K562 (cell line): ENCODE measurements at regions not wholly inside any gene's neighbourhood (a gene's known extent, or its start where the extent isn't known, plus 50 kb on each side); places are given as distances from the start of the nearest gene placed in this dataset.

Source experiments
- ARID3A ChIP-seq: IDR thresholded peaks from 2 replicates; pipeline ENCODE4 v1.6.1; 2012; ENCODE audit warnings: low read depth, low read length, improper control_type of control experiment, borderline replicate concordance
- ASH1L ChIP-seq: fragments of 450-650 bp; IDR thresholded peaks from 2 replicates; pipeline ENCODE4 v1.6.1; 2018; ENCODE audit warnings: borderline replicate concordance, mild to moderate bottlenecking, low read depth; ENCODE audit not compliant: partially characterized antibody
- ATF4 ChIP-seq: fragments of 450-650 bp; formaldehyde crosslinking; IDR thresholded peaks from 2 replicates; pipeline ENCODE4 v1.4.0; 2022; ENCODE audit warnings: mild to moderate bottlenecking, moderate library complexity
- ATF6 ChIP-seq: sonication (generic); formaldehyde crosslinking; IDR thresholded peaks from 2 replicates; pipeline ENCODE4 v1.4.0; 2020; ENCODE audit warnings: mild to moderate bottlenecking, missing genetic modification reagents
- BHLHE40 ChIP-seq: IDR thresholded peaks from 2 replicates; pipeline ENCODE4 v1.6.1; 2011; ENCODE audit warnings: low read length, improper control_type of control experiment
- C11orf30 ChIP-seq: fragments of 450-650 bp; IDR thresholded peaks from 2 replicates; pipeline ENCODE4 v1.6.1; 2016; ENCODE audit warnings: low read depth, mild to moderate bottlenecking
- ELF1 ChIP-seq: fragments of 200-800 bp; sonication (Bioruptor generic); IDR thresholded peaks from 2 replicates; pipeline ENCODE4 v1.6.1; 2016; ENCODE audit warnings: missing genetic modification characterization, missing compliant biosample characterization
- ELF2 ChIP-seq: fragments of 250-450 bp; sonication (Bioruptor Pico); IDR thresholded peaks from 2 replicates; pipeline ENCODE4 v1.5.0; 2021; ENCODE audit warnings: mild to moderate bottlenecking
- ETV1 ChIP-seq: fragments of 450-650 bp; conservative IDR thresholded peaks from 2 replicates; pipeline ENCODE4 v1.6.1; 2016; ENCODE audit warnings: missing genetic modification characterization, control low read depth, low read depth, missing compliant biosample characterization
- ETV6 ChIP-seq, 3 experiments: fragments of 150-350 bp in 1 of 3; sonication (generic) in 1 of 3; formaldehyde crosslinking in 1 of 3; IDR thresholded peaks; 2 replicates each; pipeline versions ENCODE4 v1.6.1 to v1.8.0; 2014 to 2022; ENCODE audit warnings: borderline replicate concordance in 2 of 3, low read depth in 2 of 3, antibody characterized with exemption in 1 of 3, low read length in 1 of 3, mild to moderate bottlenecking in 1 of 3, missing genetic modification reagents in 1 of 3
- GABPA ChIP-seq: fragments of 200-800 bp; sonication (Bioruptor generic); conservative IDR thresholded peaks from 2 replicates; pipeline ENCODE4 v1.6.1; 2016; ENCODE audit warnings: low read depth, missing genetic modification characterization, missing compliant biosample characterization
- GABPB1 ChIP-seq: sonication (generic); formaldehyde crosslinking; IDR thresholded peaks from 2 replicates; pipeline ENCODE4 v1.8.0; 2022; ENCODE audit warnings: mild to moderate bottlenecking, missing genetic modification reagents
- HNRNPL ChIP-seq: fragments of 200-400 bp; formaldehyde crosslinking; IDR thresholded peaks from 2 replicates; pipeline ENCODE4 v1.6.1; 2017; ENCODE audit warnings: low read depth, mild to moderate bottlenecking, low read length
- MAFK ChIP-seq: IDR thresholded peaks from 2 replicates; pipeline ENCODE4 v1.6.1; 2011; ENCODE audit warnings: low read length, improper control_type of control experiment
- NCOA2 ChIP-seq, 2 experiments: fragments of 450-650 bp; IDR thresholded peaks; 2 replicates each; pipeline ENCODE4 v1.6.1; 2018; ENCODE audit warnings: mild to moderate bottlenecking in 2 of 2, moderate library complexity in 1 of 2; ENCODE audit not compliant: partially characterized antibody in 2 of 2
- NELFE ChIP-seq: IDR thresholded peaks from 2 replicates; pipeline ENCODE4 v1.6.1; 2011; ENCODE audit warnings: mild to moderate bottlenecking; ENCODE audit not compliant: insufficient read depth, insufficient read length
- NR1H2 ChIP-seq: sonication (generic); formaldehyde crosslinking; IDR thresholded peaks from 2 replicates; pipeline ENCODE4 v1.4.0; 2020; ENCODE audit warnings: mild to moderate bottlenecking, missing genetic modification reagents
- PCBP1 ChIP-seq: fragments of 200-400 bp; formaldehyde crosslinking; IDR thresholded peaks from 2 replicates; pipeline ENCODE4 v1.6.1; 2018; ENCODE audit warnings: mild to moderate bottlenecking, low read depth, low read length; ENCODE audit not compliant: poor library complexity, severe bottlenecking
- PRPF4 ChIP-seq: fragments of 200-400 bp; formaldehyde crosslinking; IDR thresholded peaks from one replicate; pipeline ENCODE4 v1.6.1; 2017; ENCODE audit warnings: low read length, low read depth, mild to moderate bottlenecking; ENCODE audit not compliant: insufficient read depth, poor library complexity, severe bottlenecking
- RCOR1 ChIP-seq, 2 experiments: IDR thresholded peaks; 2 replicates each; pipeline ENCODE4 v1.6.1; 2012; ENCODE audit warnings: low read depth in 2 of 2, low read length in 2 of 2, borderline replicate concordance in 1 of 2, improper control_type of control experiment in 1 of 2
- SNIP1 ChIP-seq: fragments of 450-650 bp; IDR thresholded peaks from 2 replicates; pipeline ENCODE4 v1.7.1; 2017; ENCODE audit warnings: low read depth, mild to moderate bottlenecking
- SRSF7 ChIP-seq: fragments of 200-400 bp; formaldehyde crosslinking; optimal IDR thresholded peaks from 2 replicates; pipeline ENCODE3; 2017; ENCODE audit warnings: mild to moderate bottlenecking, low read depth, low read length
- ZNF57 ChIP-seq: fragments of 450-650 bp; formaldehyde crosslinking; IDR thresholded peaks from 2 replicates; pipeline ENCODE4 v1.4.0; 2020; ENCODE audit warnings: mild to moderate bottlenecking, moderate library complexity
- ZNF699 ChIP-seq: fragments of 250-450 bp; sonication (Bioruptor Pico); IDR thresholded peaks from 2 replicates; pipeline ENCODE4 v1.8.0; 2021; ENCODE audit warnings: mild to moderate bottlenecking, moderate library complexity; ENCODE audit not compliant: insufficient replicate concordance

DNA sequence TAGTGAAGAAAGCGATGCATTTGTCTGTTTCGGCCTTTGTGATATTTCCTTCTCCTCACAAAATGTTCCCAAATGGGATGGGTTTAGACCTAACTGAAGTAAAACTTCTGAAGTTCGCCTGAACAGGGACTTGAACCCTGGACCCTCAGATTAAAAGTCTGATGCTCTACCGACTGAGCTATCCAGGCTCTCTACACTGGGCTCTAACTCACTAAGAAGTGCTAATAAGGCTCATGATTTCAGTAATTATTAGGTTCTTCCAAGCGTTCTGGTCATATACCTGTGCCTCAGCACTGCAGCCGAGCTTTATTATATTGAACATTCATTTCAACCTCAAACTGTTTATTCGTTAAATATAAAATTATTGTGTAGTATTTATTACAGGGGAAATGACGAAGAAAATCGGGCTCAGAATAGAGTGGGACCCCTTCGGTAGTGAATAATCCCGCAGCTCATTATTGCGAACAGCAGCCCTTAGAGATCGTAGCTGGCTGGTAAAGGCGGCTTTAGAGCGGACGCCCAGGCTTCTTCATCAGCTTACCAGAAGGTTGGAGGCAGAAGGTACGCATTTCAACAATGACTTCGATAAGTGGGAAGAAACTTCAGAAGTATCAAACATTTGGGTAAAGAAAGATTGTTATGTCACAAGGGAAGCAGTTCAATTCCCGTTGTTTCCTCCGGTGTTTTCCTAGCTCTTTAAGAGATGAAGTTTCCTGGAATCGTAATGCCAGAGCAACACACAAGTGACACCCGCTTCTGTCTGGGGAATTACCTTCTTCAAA, 119.0 kb upstream of the ZNF184 start (continued):
- TF ChIP-seq NELFE, result no peak
- TF ChIP-seq SNIP1, result no peak
- TF ChIP-seq ETV1, result no peak
- no peak for TF ChIP-seq BHLHE40
- peak in 1 of 2 experiments; percentile 84 for TF ChIP-seq NCOA2 (IDR thresholded peaks at IDR 0.05; ENCODE audit: partially characterized antibody in 2 of 2)
- no peak for TF ChIP-seq ELF1 (tag)
- no peak for TF ChIP-seq ETV6 (IDR thresholded peaks at IDR 0.05; ENCODE audit: borderline replicate concordance in 1 of 2, low read depth in 2 of 2, low read length in 1 of 2)
- TF ChIP-seq ETV6 (CRISPR knock-in tag; IDR thresholded peaks at IDR 0.05; ENCODE audit: borderline replicate concordance), result no peak
- TF ChIP-seq SRSF7, result no peak
- TF ChIP-seq GABPB1, result no peak
- TF ChIP-seq GABPA (tag), result no peak
- TF ChIP-seq NR1H2, result no peak
- no peak for TF ChIP-seq ZNF699
- TF ChIP-seq ASH1L, result peak; percentile 46
- TF ChIP-seq HNRNPL, result no peak
- no peak for TF ChIP-seq ATF6 (CRISPR knock-in tag)
- no peak for TF ChIP-seq ZNF57 (CRISPR knock-in tag)
- no peak for TF ChIP-seq PRPF4
- TF ChIP-seq RCOR1 (IDR thresholded peaks at IDR 0.05; ENCODE audit: borderline replicate concordance in 1 of 2, low read depth in 2 of 2, low read length in 2 of 2), result peak in 1 of 2 experiments; percentile 23; a peak in 2 of 4 replicates
- TF ChIP-seq ELF2 (CRISPR knock-in tag), result peak; percentile 70
- no peak for TF ChIP-seq PCBP1
- no peak for TF ChIP-seq C11orf30
- peak; percentile 46; the same call in 1 of the 2 replicates for TF ChIP-seq ARID3A
- TF ChIP-seq ATF4, result no peak
- TF ChIP-seq MAFK, result no peak
